ENCODE measurements at regions not wholly inside any gene's neighbourhood (a gene's known extent, or its start where the extent isn't known, plus 50 kb on each side); places are given as distances from the start of the nearest gene placed in this dataset.

DNA sequence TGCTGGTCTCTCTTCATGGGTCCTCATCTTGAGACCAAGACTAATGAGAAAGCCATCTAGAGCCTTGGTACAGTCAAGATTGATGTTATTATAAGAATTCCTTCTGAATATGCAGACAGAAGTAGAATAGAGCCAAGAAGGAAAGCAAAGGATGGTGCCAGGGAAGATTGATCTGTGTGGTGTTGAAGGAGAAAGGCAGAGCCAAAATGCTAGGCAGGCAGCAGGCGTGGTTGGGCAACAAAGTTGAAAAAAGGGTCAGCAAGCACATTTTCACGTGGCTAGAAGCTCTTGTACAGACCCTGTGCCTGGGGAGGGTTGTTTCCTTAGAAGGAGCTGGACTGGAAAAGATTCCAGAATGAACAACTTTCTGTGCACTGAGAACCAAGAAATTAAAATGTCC, 319.7 kb upstream of the ARGLU1 start:
- no peak for DNase-seq (ENCODE audit: low read depth in 2 of 2)

DNA sequence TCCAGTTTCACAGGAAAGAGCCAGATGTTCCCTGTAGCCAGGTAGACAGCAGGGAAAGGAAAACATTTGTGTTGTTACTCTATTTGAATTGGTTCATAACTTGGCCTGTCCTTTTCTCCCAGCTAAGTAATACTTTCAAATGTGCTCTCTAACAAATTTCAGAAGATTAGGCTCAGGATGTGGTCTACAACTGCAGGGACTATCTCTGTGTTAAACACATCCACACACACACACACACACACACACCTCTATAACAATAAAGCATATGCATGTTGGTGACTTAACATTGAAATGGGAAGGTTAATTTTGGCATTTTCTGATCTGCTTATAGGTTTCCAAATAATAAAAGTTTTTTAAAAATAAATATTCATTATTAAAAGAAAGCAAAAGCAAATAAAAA, 316.0 kb upstream of the ARGLU1 start:
- DNase-seq (ENCODE audit: low read depth in 2 of 2) = no peak

DNA sequence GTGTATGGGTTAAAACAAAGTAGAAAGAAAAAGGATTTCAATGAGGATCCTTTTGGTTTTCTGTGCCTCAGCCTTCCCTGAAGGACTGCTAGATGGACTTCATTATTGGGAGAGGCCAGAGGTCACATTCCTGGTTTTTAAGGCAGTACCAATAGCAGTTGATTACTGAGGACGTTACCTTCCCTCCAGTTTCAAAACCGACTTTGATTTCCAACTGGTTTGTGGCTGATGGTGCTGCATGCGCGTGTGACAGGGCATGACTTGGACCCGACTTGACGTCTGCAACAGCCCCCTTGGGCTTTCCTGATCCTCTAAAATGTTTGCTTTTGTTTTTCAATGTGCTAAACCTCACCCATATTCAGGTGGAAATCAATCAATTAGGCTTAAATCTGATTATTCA, 314.3 kb upstream of the ARGLU1 start:
- no peak for DNase-seq (ENCODE audit: low read depth in 2 of 2)

DNA sequence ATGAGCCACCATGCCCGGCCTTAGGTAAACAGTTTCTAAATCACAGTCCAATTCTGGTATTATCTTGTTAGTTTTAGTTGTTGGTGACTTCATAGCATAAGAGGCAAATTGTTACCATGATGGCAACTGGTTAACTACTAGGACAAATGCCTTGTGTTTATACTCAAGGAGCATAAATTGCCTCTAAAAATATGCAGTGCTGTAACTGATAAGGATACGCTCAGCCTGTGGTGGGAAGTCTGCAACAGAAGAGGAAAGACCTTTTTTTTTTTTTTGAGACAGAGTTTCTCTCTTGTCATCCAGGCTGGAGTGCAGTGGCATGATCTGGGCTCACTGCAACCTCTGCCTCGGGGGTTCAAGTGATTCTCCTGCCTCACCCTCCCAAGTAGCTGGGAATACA, 311.9 kb upstream of the ARGLU1 start:
- no peak for DNase-seq (ENCODE audit: low read depth in 2 of 2)

DNA sequence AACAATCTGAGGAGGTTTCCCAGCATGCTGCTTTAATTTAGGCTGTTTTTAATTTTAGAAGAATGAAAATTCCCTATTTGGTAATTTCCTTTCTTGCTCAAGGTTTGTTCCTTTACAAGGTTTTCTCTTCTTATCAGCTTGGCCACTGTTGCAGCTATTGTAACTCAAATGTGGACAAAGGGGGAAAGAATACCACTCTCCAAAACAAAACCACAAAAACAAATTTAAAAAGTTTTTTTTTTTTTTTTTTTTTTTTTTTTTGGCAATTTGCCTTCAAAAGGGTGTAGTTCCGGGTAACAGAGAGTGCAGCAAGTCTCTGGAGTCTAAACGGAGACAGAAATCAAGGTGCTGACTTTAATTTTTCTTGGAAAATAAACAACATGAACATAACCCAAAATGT, 306.4 kb upstream of the ARGLU1 start:
- DNase-seq (ENCODE audit: low read depth in 2 of 2) = no peak

DNA sequence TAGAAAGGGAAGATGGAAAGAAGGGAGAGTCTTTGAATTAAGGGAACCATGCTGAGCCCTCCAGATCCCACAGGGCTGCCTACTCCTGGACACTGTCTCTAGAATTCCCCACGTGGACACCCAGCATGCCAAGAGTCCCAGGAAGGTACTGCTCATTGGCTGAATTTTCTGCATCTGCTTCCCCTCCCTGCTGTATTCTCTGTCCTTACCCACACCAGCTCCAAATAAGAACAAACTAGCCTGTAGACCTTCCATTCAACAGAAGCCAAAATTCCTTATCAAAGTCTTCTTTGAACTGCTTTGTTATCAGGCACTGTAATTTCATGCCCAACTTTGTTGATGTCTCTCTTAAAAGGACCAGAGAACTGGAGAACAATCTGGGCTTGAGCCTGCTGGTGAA, 305.9 kb upstream of the ARGLU1 start:
- DNase-seq (ENCODE audit: low read depth in 2 of 2) = no peak

DNA sequence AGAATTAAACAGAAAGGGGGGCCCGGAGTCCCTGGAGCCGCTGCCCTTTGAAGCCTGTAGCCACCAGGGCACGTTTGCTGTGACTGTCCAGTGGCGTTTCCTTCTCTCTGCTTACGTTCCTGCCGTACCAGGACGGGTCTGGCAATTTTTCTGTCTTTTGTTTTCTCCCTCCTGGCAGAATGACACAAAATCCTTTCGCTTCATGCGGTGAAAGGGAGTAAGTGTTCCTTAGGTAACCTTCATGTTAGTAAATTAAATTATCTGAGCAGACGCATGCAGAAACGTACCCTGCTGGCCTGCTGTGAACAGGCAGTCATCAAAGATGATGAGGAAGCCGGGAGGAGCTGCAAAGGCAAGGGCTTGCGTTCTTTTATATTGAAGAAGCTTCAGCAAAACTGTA, 299.3 kb upstream of the ARGLU1 start:
- DNase-seq (ENCODE audit: low read depth in 2 of 2) = no peak

DNA sequence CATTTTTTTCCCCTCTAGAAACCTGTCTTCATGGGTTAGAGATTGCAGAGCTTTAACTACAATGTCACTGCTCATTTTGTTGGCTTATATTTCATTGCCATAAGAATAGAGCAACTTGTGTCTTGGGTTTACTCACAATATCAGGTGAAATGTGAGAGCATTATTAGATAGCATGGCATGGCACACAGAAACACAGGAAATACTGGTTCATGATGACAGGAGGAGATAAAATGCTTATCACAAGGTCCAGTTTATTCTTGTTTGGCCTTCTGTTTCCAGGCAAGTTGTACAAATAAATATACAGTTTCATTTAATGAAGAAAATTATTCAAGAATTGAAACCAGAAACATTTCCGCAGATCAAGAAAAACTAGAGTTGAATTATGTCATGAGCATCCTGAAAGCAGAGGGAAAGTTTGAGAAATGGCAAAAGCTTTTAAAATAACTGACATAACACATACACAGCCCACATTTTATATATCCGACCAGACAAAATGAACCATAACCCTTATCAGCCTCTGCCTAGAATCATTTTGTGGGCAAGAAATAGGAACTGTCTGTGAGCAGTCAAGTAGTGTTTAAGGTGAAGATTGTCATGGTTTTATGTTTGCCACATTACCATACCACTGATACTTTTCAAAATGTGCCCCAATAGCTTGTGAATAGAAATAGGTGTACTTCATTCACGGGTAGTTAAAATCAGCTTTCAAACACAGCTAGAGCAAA, 297.9 kb upstream of the ARGLU1 start:
- no peak for DNase-seq (ENCODE audit: low read depth in 2 of 2)

DNA sequence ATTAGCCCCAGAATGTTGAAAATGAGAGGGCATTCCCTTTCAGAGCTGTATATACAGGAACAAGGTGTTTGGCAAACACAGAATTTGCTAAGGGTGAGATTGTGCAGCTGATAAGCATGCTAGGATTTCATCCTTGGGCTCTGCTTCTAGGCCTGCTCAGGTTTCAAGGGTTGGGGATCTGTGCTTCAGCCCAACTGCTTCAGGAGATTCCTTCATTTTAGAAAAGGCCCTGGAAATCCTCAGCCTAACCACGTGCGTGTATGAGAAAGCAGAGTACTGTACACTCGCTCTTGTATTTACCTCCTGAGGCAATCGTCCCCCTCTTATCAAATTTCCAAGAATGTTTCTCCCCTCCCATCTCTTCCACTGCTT, 291.6 kb upstream of the ARGLU1 start:
- DNase-seq (ENCODE audit: low read depth in 2 of 2) = no peak

DNA sequence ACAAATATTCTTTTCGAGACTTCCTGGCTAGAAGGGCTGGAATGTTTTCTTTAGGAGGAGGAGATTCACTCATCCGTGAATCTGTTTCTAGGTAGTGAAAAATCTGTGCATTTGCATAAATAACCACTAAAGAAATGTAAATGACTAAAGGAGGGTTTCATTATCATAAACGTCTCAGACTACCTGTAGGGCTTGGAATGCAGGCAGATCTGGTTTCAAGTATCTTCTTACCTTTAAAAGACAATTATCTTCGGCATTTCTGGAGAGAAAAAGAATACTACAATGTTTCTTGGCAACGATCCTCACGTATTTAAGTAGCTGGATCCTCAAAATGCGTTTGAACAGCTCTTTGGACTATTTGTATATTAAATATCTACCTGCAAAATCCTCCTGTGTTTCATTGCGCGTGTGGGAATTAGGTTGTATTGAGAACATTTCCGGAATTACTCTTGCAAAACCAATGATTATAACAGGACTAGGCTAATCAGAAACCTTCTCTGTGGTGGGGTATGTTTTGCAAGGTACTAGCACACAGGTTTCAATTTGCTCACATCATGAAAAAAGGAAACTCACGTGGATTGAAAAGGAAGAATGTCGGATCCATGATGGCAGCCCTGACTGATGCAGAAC, 291.1 kb upstream of the ARGLU1 start:
- DNase-seq (ENCODE audit: low read depth in 2 of 2) = no peak

DNA sequence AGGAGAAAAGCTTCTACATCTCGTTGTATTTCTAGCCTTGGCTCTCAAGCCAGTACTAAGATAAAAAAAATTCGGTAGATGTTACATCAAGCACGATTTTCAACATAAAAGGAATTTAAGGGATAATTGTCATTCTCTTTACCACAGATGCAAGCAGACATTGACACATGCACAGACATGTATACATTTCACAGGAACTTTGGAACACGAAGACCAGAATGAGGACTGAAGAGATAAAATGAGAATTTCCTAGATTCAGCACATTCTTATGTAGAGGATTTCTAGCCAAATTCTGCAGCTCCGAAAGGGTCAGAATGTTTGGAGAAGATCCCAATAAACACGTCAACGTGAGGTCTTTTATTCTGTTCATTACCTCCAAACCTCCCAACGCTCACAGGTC, 284.5 kb upstream of the ARGLU1 start:
- DNase-seq (ENCODE audit: low read depth in 2 of 2) = no peak

DNA sequence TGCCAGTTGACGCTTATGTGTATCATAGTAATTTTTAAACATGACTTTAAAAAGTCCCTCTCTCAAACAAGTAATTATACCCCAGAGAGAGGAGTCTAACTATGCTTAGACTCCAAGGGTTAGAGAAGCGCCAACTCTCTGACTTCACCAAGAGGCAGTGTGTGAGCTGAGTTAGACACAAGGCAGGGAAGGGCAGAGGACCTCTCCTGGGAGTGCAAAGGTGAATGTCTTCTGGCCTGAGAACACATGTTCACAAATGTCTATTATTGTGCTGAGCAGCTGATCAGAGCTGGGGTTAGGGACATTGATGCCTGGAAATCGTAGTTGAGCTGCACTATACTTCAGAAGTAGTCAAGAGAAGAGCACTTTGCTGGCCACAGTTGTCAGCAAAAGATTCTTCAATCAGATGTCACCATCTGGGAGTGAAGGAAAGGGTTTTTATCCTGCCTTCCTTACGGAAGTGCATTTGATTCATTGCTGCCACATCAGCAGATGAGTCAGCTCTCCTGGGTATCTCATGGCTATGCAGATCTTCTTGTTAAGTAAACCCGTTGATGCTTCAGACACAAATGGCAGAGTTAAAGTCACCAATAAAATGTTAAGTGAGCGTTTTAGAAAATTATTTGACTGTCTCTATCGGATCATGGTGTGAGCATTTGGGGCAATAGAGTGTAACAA, 283.2 kb upstream of the ARGLU1 start:
- peak in 1 of 2 experiments; percentile 6 for DNase-seq (ENCODE audit: low read depth in 2 of 2)

DNA sequence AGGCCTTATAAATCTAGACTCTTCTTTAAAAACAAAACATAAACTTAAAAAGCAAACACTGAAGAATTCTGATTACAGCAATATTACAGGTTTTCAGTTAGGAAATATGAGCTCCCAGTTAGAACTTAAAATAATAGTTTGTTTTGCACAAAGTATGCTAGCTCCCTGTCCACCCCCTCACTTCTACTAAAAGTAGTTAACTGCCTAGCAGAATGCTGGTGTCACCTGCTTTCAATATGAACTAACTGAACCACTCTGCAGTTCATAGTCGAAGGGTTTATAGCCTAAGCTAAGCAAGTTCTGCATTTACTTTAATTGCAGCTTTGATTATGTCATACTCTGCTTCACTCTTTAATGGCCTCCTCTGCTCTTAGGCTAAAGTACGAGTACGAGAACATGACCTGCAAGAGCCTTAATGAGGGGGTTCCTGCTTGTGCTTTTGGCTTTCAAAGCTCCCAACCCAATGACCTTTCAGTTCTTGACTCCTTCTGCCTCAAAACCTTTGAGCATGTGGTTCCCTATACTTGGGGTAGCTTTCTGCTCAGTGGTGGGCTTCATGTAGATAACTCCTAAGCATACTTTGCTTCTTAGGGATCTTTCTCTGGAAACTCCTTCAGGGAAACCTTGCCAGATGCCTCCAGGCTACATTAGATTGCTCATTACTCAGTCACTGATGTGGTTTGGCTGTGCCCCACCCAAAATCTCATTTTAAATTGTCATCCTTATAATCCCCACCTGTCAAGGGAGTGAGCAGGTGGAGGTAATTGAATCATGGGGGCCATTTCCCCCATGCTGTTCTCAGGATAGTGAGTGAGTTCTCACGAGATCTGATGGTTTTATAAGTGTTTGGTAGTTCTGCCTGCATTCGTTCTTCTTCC, 278.9 kb upstream of the ARGLU1 start:
- DNase-seq (ENCODE audit: low read depth in 2 of 2) = no peak

DNA sequence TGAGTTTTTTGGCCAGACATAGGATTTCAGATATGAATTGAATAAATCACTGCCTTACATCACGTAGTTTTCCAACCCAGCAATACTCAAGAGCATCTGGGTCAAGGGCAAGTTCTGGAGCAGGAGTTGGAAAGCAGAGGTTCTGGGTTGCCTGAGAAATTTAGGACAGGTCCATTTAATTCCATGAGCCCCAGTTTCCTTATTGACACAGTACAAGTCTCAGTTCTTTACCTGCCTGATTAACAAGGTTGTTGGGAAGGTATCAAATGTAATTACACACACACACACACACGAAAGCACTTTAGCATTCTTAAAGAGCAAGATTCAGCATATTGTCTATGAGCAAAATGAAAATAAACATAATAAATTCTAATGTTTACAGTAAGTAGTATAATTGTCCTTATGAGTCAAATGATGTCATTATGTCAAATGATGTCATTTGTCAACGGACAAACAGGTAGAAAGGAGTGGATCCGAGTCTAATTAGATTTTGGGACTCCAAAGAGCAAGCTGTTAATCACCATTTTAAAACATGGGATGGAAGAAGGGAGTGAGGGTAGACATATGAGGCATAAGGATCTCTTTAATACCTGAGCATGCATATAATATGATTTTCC, 268.4 kb upstream of the ARGLU1 start:
- no peak for DNase-seq (ENCODE audit: low read depth in 2 of 2)

DNA sequence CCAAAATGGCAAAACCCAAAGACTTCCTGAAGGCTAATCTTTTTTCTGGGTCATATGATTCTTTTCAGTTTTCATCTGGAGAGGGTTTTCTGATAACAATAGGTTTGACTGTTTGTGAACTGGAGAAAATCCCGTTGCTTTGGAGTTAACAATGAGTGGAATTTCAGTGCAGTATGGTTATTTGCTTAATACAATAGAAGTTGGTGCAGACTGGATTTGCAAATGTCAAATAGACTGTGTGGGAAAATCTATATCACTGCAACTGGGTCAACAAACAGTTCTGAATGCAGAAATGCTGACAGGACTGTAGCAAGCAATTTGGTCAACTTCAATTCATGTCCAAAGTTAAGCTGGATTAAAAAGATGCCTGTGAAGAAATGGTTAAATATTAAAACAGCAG, 267.5 kb upstream of the ARGLU1 start:
- no peak for DNase-seq (ENCODE audit: low read depth in 2 of 2)

DNA sequence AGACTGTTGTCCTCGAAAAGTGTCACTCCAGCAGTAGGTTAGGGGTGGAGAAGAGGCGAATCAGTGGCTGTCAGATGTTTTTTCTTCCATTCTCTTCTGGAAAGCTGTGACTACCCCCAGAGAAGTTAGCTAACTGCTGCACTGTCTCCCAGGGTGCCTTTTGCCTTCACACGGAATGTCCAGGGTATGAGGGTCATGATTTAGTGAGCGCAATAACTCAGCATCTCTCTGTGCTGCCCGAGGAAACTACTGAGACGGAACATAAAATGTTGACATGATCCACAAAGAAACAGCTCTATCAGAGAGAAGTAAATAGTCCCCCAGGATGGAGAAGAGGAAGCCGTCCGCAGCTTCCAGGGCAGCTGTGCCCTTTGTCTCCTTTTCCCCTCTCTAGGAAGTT, 254.0 kb upstream of the ARGLU1 start:
- DNase-seq (ENCODE audit: low read depth in 2 of 2) = no peak

DNA sequence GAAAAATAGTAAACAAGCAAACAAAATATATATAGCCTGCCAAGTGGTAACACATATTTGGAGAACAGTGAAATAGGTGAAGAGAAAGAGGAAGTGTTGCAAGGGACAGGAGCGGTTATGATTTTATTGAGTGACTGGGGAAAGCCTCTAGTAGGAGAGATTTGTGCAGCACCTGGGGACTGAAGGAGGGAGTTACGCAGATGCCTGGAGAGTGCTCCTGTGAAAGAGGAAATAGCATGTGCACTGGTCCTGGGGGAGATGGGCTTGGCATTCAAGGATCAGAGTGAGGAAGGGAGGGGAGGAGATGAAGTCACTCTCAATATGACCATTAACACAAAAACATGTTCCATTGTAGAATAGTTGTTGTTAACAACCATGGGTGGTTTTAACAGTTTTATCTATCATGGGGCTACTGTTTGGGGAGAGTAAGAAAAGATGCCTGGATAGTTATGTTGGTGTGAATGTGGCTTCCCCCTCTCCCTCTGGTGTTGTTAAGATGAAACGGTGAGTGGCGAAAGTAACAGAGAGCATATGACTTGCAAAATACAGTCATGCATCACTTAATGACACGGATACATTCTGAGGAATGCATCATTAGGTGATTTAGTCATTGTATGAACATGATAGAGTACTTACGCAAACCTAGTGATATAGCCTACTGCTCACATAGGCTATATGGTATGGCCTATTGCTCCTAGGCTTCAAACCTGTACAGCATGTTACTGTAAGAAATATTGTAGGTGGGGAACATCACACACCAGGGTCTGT, 251.7 kb upstream of the ARGLU1 start:
- no peak for DNase-seq (ENCODE audit: low read depth in 2 of 2)

DNA sequence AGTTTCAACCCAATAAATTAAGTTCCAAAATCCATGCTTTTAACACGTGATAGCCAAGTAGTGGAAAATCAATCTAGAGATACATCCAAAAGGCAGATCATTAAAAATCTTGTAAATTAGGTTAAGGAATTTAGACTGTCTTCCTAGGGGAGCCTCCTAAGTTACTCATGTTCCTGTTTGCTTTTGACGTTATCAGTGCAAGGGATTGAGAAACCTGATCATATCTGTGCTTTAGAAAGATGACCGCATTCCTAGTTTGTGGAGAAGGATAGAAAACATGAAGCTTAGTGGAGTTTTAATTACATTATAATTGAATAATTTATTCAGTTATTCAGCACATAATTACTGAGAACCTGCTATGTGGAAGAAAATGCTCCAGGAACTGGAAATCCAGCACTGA, 251.0 kb upstream of the ARGLU1 start:
- DNase-seq (ENCODE audit: low read depth in 2 of 2) = no peak

DNA sequence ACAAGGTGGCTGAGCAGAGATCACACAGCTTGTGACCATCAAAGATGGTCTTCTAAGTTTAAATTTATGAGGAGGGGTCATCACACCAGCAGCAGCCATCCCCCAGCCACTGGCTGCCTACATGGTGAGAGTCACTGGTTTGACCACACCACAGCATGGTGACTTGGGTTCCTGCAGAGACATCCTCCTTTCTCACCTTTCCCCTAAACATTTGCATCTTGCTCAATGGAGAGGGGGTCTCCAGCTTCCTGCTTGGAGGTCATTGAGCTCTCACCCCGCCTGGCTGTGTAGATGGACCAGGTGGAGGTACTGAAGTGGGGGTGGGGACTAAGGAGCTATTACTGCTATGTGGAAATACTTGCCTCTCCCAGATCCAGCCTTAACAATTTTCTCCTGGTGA, 247.6 kb upstream of the ARGLU1 start:
- no peak for DNase-seq (ENCODE audit: low read depth in 2 of 2)

DNA sequence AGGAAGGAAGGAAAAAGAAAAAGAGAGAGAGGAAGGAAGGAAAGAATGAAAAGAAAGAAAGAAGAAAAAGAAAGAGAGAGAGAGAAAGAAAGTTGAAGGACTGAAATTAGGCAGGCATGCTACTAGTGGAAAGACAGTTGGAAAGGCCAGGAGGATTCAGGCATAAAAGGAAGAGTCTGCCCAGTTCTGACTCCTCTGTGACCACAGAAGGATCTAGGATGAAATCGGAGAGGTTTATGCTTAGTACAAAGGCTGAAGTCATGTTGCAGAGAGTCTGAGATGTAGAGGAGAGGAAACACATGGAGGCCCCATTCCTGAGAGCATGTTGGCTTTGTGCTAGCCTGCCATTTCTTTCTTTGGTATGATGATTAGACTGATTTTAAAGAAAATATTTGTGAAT, 246.5 kb upstream of the ARGLU1 start:
- DNase-seq (ENCODE audit: low read depth in 2 of 2) = no peak

DNA sequence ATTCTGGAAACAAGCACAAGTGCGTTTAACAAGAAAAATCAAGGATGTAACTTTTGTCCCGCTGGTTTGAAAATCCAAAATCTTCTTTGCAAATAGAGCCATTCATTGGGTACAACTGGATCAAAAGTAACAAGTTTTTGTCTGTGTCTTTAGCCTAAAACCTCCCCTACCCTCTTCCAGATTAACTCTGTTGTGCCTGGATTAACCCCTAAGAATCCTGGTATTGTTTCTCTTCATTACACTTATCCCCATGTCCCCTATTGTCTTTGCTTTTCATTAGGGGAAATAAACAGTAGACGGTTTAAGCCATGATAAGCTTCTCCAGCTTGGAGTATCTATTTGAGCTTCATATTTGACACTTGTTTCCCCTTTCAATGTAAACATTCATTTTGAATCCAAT, 242.1 kb upstream of the ARGLU1 start:
- no peak for DNase-seq (ENCODE audit: low read depth in 2 of 2)

Data from fibroblast of skin of left quadriceps (primary cell).